Neural progenitor cell (in vitro differentiated cells): ENCODE measurements at regions not wholly inside any gene's neighbourhood (a gene's known extent, or its start where the extent isn't known, plus 50 kb on each side); places are given as distances from the start of the nearest gene placed in this dataset.

Experiments
- EZH2 ChIP-seq: fragments of 200-600 bp; sonication (generic); IDR thresholded peaks from 2 replicates; pipeline ENCODE4 v1.6.1; 2017; ENCODE audit warnings: antibody characterized with exemption, mild to moderate bottlenecking, moderate library complexity
- EZH2phosphoT487 ChIP-seq: fragments of 200-600 bp; sonication (generic); IDR thresholded peaks from 2 replicates; pipeline ENCODE4 v1.6.1; 2017; ENCODE audit warnings: antibody characterized with exemption
- TF ChIP-seq, protein P1 (sequence below): fragments of 200-600 bp; sonication (generic); IDR thresholded peaks from 2 replicates; pipeline ENCODE4 v1.5.1; 2017; ENCODE audit warnings: antibody characterized with exemption, mild to moderate bottlenecking

DNA sequence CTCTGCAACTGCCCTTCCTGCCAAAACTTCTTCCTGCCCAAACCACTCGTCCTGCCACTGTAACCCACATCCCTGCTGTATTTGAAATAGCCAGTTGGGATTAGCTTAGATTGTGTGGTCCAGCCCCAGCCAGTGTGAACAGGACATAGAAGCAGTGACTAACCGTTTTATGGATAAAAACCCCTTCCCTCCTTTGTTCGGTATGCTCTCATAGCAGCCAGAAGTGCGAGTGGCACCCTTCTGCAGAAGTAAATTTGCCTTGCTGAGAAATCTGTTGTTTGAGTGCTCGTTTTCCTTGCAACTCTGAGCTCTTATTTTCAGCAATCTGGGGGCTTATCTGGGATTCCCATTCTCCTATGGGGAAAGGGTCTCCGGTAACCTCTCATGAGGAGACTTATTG is 470.0 kb downstream of the PRDM9 start:
- TF ChIP-seq, protein P1, sequence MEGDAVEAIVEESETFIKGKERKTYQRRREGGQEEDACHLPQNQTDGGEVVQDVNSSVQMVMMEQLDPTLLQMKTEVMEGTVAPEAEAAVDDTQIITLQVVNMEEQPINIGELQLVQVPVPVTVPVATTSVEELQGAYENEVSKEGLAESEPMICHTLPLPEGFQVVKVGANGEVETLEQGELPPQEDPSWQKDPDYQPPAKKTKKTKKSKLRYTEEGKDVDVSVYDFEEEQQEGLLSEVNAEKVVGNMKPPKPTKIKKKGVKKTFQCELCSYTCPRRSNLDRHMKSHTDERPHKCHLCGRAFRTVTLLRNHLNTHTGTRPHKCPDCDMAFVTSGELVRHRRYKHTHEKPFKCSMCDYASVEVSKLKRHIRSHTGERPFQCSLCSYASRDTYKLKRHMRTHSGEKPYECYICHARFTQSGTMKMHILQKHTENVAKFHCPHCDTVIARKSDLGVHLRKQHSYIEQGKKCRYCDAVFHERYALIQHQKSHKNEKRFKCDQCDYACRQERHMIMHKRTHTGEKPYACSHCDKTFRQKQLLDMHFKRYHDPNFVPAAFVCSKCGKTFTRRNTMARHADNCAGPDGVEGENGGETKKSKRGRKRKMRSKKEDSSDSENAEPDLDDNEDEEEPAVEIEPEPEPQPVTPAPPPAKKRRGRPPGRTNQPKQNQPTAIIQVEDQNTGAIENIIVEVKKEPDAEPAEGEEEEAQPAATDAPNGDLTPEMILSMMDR, result no peak
- TF ChIP-seq EZH2phosphoT487 (no peak), EZH2 (no peak)
